ENCODE measurements at regions not wholly inside any gene's neighbourhood (a gene's known extent, or its start where the extent isn't known, plus 50 kb on each side); places are given as distances from the start of the nearest gene placed in this dataset.

GRCh38 chr15:72932472-72932871, 119.8 kb upstream of the NEO1 start:
- TF ChIP-seq, protein P1, sequence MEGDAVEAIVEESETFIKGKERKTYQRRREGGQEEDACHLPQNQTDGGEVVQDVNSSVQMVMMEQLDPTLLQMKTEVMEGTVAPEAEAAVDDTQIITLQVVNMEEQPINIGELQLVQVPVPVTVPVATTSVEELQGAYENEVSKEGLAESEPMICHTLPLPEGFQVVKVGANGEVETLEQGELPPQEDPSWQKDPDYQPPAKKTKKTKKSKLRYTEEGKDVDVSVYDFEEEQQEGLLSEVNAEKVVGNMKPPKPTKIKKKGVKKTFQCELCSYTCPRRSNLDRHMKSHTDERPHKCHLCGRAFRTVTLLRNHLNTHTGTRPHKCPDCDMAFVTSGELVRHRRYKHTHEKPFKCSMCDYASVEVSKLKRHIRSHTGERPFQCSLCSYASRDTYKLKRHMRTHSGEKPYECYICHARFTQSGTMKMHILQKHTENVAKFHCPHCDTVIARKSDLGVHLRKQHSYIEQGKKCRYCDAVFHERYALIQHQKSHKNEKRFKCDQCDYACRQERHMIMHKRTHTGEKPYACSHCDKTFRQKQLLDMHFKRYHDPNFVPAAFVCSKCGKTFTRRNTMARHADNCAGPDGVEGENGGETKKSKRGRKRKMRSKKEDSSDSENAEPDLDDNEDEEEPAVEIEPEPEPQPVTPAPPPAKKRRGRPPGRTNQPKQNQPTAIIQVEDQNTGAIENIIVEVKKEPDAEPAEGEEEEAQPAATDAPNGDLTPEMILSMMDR (conservative IDR thresholded peaks at IDR 0.05 in 1 of 2, IDR thresholded peaks at IDR 0.05 in 1 of 2; ENCODE audit: extremely low read depth in 1 of 2, insufficient read depth in 1 of 2, low read depth in 1 of 2, low read length in 2 of 2): no peak
- no peak for TF ChIP-seq EZH2 (IDR thresholded peaks at IDR 0.05; ENCODE audit: borderline replicate concordance, low read length)
